ENCODE measurements at regions not wholly inside any gene's neighbourhood (a gene's known extent, or its start where the extent isn't known, plus 50 kb on each side); places are given as distances from the start of the nearest gene placed in this dataset.

GRCh38 chr3:94220426-94220825 is 157.6 kb downstream of the NSUN3 start:
- TF ChIP-seq CTCF (IDR thresholded peaks at IDR 0.05) (no peak), POLR2A (IDR thresholded peaks at IDR 0.05) (no peak)
